ENCODE measurements at regions not wholly inside any gene's neighbourhood (a gene's known extent, or its start where the extent isn't known, plus 50 kb on each side); places are given as distances from the start of the nearest gene placed in this dataset.
"Not testable (repeated sequence)": the region's sequence is repeated elsewhere in the genome, so short reads cannot be mapped to it uniquely, and the experiment has no call there.

DNA sequence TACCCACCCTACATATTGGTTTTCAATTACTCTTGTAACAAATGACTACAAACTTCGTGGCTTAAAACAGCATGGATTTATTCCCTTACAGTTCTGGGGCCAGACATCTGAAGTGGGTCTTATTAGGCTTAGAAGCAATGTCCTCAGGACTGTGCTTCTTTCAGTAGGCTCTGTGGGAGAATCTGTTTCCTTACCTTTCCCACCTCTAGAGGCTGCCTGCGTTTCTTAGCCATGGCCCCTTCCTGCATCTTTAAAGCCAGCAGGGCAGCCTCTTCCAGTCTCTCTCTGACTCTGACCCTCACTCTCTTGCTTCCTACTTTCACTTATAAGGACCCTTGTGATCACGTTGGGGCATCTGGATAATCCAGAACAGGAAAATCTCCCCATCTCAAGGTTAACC is 252.5 kb upstream of the PGRMC2 start:
- DNase-seq (ENCODE audit: low read depth in 4 of 4, low spot score in 2 of 4): no peak

DNA sequence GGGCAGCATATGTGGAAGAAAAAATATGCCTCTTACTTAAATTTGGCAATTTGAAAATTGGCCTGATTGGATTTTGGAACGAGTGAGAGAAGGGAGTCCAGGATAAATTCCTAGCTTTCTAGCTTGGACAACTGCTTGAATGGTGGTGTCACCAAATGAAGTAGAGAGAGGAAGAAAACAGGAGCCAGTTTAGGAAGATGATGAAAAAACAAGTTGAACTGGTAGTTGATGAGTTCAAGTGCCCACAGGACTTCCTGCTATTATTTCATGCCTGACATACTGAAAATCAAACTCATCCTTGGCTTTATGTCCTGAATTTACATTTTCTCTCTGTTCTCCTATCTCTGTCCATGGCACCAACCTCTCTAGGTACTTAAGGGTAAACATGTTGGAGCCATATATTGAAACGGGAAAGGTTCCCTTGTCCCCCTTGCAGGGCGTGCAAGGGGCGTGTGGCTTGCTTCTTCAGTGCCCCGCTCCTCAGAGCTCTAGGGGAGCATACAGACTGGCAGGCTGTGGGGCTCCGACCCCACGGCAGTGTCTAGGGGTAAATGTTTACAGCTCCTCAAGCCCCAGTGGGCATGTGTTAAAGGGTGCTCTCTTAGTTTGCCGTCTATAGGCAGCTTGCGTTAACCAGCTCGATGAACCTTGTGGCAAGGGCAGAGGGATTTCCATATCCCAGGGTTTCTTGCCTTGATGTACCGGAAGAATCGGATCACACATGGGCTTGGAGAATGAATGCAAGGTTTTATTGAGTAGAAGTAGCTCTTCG is 250.7 kb upstream of the PGRMC2 start:
- no peak for DNase-seq (ENCODE audit: low read depth in 4 of 4, low spot score in 2 of 4)

DNA sequence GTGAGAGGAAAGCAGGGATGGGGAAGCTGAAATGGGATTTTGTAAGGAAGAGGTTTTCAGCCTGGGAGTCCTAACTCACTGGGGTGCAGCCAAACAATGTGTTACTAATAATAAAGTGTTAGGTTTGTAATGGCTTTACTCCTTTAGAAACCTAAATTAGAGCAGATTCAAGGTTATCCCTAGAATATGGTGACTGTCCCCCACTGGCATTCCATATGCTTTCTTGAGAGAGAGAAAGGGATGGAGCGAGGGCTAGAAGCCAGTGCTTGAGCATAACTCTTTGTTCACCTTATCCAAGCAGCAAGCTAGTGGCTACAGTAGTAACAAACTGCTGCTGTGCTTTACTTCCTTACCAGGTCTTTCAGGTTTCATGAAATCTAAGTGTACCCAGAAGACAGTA is 249.1 kb upstream of the PGRMC2 start:
- DNase-seq (ENCODE audit: low read depth in 4 of 4, low spot score in 2 of 4): no peak

DNA sequence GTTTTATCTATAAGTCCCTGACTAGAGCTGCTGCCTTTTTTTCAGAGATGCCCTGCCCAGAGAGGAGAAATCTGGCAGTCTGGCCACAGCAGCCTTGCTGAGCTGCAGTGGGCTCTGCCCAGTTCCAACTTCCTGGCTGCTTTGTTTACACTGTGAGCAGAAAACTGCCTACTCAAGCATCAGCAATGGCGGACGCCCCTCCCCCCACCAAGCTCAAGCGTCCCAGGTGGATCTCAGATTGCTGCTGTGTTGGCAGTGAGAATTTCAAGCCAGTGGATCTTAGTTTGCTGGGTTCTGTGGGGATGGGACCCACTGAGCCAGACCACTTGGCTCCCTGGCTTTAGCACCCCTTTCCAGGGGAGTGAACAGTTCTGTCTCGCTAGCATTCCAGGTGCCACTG is 247.9 kb upstream of the PGRMC2 start:
- not testable (repeated sequence) for DNase-seq (ENCODE audit: low read depth in 4 of 4, low spot score in 2 of 4)

GRCh38 chr4:128528793-128529553 is 241.4 kb upstream of the PGRMC2 start:
- no peak for DNase-seq (ENCODE audit: low read depth in 4 of 4, low spot score in 2 of 4)

GRCh38 chr4:128527946-128528576 is 240.4 kb upstream of the PGRMC2 start:
- no peak for DNase-seq (ENCODE audit: low read depth in 4 of 4, low spot score in 2 of 4)

- DNase-seq (ENCODE audit: low read depth in 4 of 4, low spot score in 2 of 4): no peak
Measured at GRCh38 chr4:128527351-128527750, 239.7 kb upstream of the PGRMC2 start.

DNA sequence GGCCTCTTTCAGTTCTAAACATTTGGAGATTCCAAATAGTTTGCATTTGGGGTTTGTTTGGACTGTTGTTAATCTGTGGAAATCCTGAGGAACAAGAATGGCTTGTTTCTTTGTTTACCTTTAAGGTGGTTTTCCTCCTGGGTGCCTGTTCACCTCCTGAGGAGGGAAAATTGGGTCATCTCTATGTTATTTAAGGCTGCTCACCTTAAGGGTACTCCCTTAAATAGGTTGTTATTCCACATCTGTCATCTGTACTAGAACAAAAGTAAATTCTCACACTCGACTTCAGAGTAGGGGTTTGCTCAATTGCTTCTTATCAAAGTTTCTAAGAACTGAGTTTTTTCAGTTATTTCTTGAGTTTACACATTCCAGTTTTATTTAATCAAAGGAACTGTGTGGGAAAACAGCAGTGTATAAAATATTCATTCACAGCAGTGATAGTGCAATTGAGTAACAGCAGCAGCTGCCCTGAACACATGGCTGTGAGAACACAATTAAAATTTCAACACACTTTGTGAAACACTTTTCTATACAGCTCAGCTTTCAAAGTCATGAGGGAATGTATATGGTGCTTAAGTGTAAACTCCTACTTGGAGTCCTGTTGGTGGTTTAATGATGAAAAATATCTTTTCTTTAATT is 238.5 kb upstream of the PGRMC2 start:
- DNase-seq (ENCODE audit: low read depth in 4 of 4, low spot score in 2 of 4): no peak

- DNase-seq (ENCODE audit: low read depth in 4 of 4, low spot score in 2 of 4): no peak
Measured at GRCh38 chr4:128525387-128525786, 237.8 kb upstream of the PGRMC2 start.

GRCh38 chr4:128524311-128524710 is 236.7 kb upstream of the PGRMC2 start:
- DNase-seq (ENCODE audit: low read depth in 4 of 4, low spot score in 2 of 4): no peak

DNA sequence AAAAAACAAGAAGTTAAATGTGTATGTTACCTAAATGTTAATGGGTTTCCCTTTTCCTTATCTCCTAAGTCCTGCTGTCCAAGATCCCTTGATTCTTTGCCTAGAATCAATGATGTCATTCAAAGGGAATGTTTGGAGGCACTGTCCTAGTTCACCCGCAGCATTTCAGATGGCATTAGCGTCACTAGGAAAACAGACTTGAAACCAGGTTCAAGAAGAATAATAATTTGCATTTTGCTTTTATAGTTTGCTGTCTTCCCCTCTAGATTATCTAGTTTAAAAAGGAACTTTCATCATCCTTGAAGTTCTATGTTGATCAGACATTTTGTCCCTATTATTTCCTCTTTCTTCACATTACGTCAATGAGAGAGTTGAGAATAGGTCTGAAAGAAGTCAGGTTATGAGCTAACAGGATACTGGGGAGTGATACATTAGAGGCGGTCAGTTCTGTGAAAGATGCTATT is 234.1 kb upstream of the PGRMC2 start:
- no peak for DNase-seq (ENCODE audit: low read depth in 4 of 4, low spot score in 2 of 4)

- no peak for DNase-seq (ENCODE audit: low read depth in 4 of 4, low spot score in 2 of 4)
Measured at GRCh38 chr4:128521156-128521555, 233.5 kb upstream of the PGRMC2 start.

DNA sequence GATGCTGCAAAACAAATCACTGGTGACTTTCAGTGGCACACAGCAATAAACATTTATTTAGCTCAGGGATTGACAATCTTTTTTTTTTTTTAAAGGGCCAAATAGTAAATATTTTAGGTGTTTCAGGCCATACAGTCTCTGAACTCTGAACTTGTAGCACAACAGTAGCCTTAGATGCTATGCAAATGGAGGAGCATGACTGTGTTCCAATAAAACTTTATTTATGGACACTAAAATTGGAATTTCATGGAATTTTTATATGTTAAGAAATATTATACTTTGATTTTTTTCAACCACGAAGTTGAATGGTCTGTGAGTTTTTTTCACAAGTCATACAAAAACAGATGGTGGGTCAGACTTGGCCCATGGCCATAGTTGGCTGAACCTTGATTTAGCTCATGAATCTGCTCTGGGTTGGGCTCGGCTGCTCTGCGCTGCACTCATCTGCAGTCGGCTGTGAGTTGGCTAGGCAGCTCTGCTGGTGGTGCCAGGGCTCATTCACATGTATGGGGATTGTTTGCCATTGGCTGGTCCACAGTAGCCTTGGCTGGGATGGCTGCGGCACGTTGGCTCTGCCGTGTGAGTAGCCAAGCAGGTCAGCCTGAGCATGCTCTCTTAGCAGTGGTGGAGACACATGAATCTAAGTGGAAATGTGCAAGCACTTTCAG is 231.7 kb upstream of the PGRMC2 start:
- DNase-seq (ENCODE audit: low read depth in 4 of 4, low spot score in 2 of 4): no peak

DNA sequence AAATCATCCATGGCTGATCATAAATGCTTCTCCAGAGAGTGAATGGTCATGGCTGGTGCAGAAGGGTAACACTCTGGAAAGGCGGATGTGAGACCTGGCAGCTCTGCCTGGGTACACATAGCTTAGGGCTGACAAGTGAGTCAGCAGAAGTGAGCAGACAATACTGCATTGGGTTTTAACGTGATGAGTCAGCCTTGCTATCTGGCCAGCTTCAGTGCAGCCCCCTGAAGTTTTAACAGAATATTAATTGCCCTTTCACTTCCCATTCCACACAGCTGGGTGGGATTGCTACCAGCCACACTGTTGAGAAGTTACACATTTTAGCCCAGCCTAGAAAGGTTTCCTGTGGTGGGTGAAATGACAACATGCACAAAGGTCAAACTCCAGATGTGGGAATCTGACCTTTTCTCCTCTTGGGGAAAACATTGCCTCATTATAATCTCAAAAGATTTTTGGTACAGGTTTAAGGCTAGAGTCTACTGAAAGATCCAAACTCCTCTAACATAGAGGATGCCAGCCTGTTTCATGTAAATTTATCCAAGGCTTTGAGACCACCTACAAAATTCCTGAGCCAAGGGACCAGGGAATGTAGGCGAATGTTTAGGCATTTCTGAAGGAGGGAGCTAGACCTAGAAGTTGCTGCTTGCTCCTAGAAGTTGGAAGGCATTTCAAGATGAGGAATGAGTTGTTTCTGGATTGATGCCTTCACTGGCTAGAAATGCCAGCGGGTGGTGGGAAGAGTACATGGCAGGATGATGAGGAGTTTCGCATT is 230.3 kb upstream of the PGRMC2 start:
- no peak for DNase-seq (ENCODE audit: low read depth in 4 of 4, low spot score in 2 of 4)

GRCh38 chr4:128517096-128517738 is 229.6 kb upstream of the PGRMC2 start:
- no peak for DNase-seq (ENCODE audit: low read depth in 4 of 4, low spot score in 2 of 4)

DNA sequence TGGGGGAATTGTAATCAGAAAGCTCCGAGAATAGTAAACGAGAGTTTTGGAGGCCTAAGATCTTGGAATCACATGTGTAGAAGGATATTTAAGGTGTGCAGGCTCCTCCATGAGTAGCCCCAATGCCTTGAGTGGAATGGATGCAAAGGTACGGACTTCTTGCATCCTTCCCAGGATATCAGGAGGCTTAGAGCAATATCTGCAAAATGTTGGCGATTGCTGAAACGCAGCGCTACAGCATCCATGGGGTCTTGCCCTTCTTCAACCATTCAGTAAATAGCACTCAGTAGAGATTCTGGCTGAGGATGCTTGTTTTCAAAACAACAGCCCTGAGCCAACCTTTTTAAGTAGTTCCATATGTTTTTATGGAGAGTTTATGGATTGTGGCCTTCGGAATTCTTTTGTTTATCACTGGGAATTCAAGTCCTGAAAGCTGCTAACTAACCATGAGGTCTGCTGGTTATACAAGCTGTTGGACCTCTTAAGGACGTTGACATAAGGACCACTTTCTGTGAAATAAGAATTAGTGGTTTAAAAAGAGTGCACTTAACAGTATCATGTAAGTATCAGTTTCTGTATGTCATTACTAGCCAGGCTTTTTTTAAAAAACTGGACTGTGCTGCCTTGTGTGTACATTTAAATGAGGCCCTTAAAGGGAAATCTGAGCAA is 228.8 kb upstream of the PGRMC2 start:
- DNase-seq (ENCODE audit: low read depth in 4 of 4, low spot score in 2 of 4): no peak

DNA sequence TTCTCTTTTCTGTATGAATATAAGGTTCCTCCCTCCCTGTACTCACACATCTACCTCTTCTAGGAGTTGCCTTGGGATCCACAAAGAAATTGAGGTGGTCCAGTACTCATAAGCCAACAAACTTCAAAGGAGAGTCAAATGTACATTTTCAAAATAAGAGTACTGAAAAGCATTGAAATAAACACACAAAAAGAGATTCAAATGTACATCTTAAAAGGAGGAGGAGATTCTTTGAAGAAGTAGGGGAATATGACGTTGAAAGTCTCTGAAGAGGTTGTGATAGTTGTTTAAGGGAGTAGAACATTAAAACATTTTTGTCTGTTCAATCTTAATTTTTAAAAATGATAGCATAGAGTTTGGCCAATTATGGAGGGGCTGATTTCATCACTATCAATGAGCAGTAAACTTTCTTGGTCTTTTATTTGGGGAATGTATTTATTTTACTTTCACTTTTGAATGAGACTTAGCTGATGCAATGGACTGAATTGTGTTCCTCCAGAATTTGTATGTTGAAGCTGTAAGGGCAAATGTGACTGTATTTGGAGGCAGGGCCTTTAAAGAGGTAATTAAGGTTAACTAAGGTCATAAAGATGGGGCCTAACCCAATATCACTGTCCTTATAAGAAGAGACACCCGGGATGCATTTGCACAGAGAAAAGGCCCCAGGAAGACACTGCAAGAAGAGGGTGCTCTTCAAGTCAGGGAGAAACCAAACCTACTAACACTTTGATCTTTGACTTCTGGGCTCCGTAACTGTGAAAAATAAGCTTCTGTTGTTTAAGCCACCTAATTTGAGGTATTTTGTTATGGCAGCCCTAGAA is 226.3 kb upstream of the PGRMC2 start:
- no peak for DNase-seq (ENCODE audit: low read depth in 4 of 4, low spot score in 2 of 4)

GRCh38 chr4:128512767-128513322 is 225.2 kb upstream of the PGRMC2 start:
- DNase-seq (ENCODE audit: low read depth in 4 of 4, low spot score in 2 of 4): no peak

All from left renal cortex interstitium (tissue), 4 donors.